ENCODE measurements at regions not wholly inside any gene's neighbourhood (a gene's known extent, or its start where the extent isn't known, plus 50 kb on each side); places are given as distances from the start of the nearest gene placed in this dataset.

- POLR2A ChIA-PET (ENCODE audit: low non-redundant PET) = no interaction called here
- no peak for DNase-seq (ENCODE audit: low spot score)
- CTCF ChIA-PET = no interaction called here
- no peak for TF ChIP-seq CTCF (conservative IDR thresholded peaks at IDR 0.05; ENCODE audit: low read depth)
- H3K27ac ChIP-seq = no peak overlapping the region
Observed at GRCh38 chr11:116185551-116185950, 587.2 kb downstream of the BUD13 start.

- ChIA-PET CTCF (no interaction called here), POLR2A (ENCODE audit: low non-redundant PET) (no interaction called here)
- no peak for DNase-seq (ENCODE audit: low spot score)
- TF ChIP-seq CTCF (conservative IDR thresholded peaks at IDR 0.05; ENCODE audit: low read depth) = no peak
- H3K27ac ChIP-seq = no peak overlapping the region
Observed at GRCh38 chr11:116184763-116185162, 588.0 kb downstream of the BUD13 start.

- TF ChIP-seq CTCF (conservative IDR thresholded peaks at IDR 0.05; ENCODE audit: low read depth) = no peak
- POLR2A ChIA-PET (ENCODE audit: low non-redundant PET) = no interaction called here
- DNase-seq (ENCODE audit: low spot score) = no peak
- CTCF ChIA-PET = no interaction called here
- no peak overlapping the region for H3K27ac ChIP-seq
Observed at GRCh38 chr11:116182356-116182966, 590.3 kb downstream of the BUD13 start.

- ChIA-PET POLR2A (ENCODE audit: low non-redundant PET) (no interaction called here), CTCF (interaction anchor here (0.5 kb wide), 1 partner anchor 523 kb away, joined by 3 read pairs; no protein-coding TSS in a partner anchor)
- no peak for DNase-seq (ENCODE audit: low spot score)
- TF ChIP-seq CTCF (conservative IDR thresholded peaks at IDR 0.05; ENCODE audit: low read depth) = no peak
- no peak overlapping the region for H3K27ac ChIP-seq
Observed at GRCh38 chr11:116180806-116181600, 591.8 kb downstream of the BUD13 start.

GRCh38 chr11:116179401-116179800 lies 593.4 kb downstream of the BUD13 start:
- POLR2A ChIA-PET (ENCODE audit: low non-redundant PET) = no interaction called here
- CTCF ChIA-PET = interaction anchor here (0.5 kb wide), 1 partner anchor 829 kb away, joined by 3 read pairs; no protein-coding TSS in a partner anchor
- no peak for TF ChIP-seq CTCF (conservative IDR thresholded peaks at IDR 0.05; ENCODE audit: low read depth)
- no peak overlapping the region for H3K27ac ChIP-seq
- no peak for DNase-seq (ENCODE audit: low spot score)

- no peak for TF ChIP-seq CTCF (conservative IDR thresholded peaks at IDR 0.05; ENCODE audit: low read depth)
- DNase-seq (ENCODE audit: low spot score) = no peak
- no peak overlapping the region for H3K27ac ChIP-seq
- ChIA-PET CTCF (no interaction called here), POLR2A (ENCODE audit: low non-redundant PET) (no interaction called here)
Observed at GRCh38 chr11:116177521-116178210, 595.1 kb downstream of the BUD13 start.
